Activated CD4-positive, alpha-beta memory T cell treated with anti-CD3 and anti-CD28 coated beads, Interleukin-2, amount 10 ng/mL, durations not matched to agents 7 days and 5 days (primary cell): ENCODE measurements at regions not wholly inside any gene's neighbourhood (a gene's known extent, or its start where the extent isn't known, plus 50 kb on each side); places are given as distances from the start of the nearest gene placed in this dataset.

Experiments
- CTCF ChIA-PET: fragments of 350-600 bp; sonication (Branson Sonifier 250); formaldehyde crosslinking; loops from one replicate; lab custom pipeline; 2021; ENCODE audit warnings: antibody characterized with exemption, inconsistent platforms; lab: Charles Lee
- POLR2A ChIA-PET: fragments of 350-600 bp; sonication (Branson Sonifier 250); formaldehyde crosslinking; loops from one replicate; lab custom pipeline; 2021; ENCODE audit warnings: antibody characterized with exemption; lab: Charles Lee
- DNase-seq: peaks from one replicate; pipeline ENCODE4 v3.0.0-alpha.2; 2020
- H3K27ac Mint-ChIP-seq: one replicate; pipeline ENCODE4 v1.8.0; 2021; ENCODE audit warnings: mild to moderate bottlenecking, mixed read lengths
- H3K27me3 Mint-ChIP-seq: one replicate; pipeline ENCODE4 v1.8.0; 2021; ENCODE audit warnings: mixed read lengths
- H3K36me3 Mint-ChIP-seq: one replicate; pipeline ENCODE4 v1.8.0; 2021; ENCODE audit warnings: low read depth, mixed read lengths
- H3K4me1 Mint-ChIP-seq: one replicate; pipeline ENCODE4 v1.8.0; 2021; ENCODE audit warnings: mixed read lengths
- H3K4me3 Mint-ChIP-seq: one replicate; pipeline ENCODE4 v1.8.0; 2021; ENCODE audit warnings: mild to moderate bottlenecking, mixed read lengths
- H3K9me3 Mint-ChIP-seq: one replicate; pipeline ENCODE4 v1.8.0; 2021; ENCODE audit warnings: mixed read lengths

DNA sequence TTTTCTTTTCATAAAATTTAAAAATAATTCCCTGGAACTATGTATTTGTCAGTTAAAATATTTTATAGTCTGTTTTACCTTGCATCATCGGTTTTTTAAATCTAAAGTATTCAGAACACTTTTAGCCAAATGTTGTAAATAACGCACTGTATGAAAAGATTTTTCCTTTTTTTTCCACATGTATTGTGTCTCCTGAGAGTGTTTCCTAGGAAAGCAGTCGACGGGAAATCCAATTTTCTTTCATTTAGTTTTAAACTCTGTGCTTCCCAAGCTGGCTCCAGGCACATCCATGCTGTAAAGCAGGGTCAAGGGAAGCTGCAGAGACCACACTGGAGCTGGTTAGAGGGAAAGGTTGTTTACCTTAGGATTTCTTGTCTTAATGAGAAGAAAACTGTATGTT, 1724.3 kb upstream of the TENM3 start:
- Mint-ChIP-seq H3K27ac (no peak overlapping the region), H3K4me3 (no peak overlapping the region), H3K9me3 (peaks cover 9% of the 10 kb centered on the region), H3K4me1 (no peaks in the 10 kb centered on the region), H3K27me3 (no peaks in the 10 kb centered on the region), H3K36me3 (no peaks in the 10 kb centered on the region)
- ChIA-PET CTCF (no interaction called here), POLR2A (no interaction called here)
- no peak for DNase-seq

DNA sequence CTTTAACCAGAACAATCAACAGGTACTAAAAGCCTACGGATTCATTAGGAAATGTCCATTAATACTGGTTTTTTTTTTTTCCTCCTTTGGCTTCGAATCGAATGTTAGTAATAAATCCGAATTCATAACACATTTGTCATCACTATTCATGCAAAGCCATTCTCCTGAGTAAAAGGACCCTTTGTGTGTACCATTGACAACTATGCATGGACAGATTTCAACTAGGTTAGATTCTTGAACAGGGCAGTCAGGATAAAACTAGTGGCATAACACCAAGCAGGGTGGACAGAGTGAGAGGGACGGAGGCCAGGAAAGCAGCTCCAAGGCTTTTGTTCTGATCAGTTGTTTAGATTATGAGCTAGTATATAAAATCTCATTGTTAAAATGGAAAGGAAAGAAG, 1722.0 kb upstream of the TENM3 start:
- H3K4me1 Mint-ChIP-seq: no peaks in the 10 kb centered on the region
- H3K9me3 Mint-ChIP-seq: peaks cover 2% of the 10 kb centered on the region
- no peak for DNase-seq
- no peaks in the 10 kb centered on the region for H3K36me3 Mint-ChIP-seq
- no peak overlapping the region for H3K4me3 Mint-ChIP-seq
- ChIA-PET CTCF (no interaction called here), POLR2A (no interaction called here)
- H3K27ac Mint-ChIP-seq: no peak overlapping the region
- H3K27me3 Mint-ChIP-seq: no peaks in the 10 kb centered on the region

DNA sequence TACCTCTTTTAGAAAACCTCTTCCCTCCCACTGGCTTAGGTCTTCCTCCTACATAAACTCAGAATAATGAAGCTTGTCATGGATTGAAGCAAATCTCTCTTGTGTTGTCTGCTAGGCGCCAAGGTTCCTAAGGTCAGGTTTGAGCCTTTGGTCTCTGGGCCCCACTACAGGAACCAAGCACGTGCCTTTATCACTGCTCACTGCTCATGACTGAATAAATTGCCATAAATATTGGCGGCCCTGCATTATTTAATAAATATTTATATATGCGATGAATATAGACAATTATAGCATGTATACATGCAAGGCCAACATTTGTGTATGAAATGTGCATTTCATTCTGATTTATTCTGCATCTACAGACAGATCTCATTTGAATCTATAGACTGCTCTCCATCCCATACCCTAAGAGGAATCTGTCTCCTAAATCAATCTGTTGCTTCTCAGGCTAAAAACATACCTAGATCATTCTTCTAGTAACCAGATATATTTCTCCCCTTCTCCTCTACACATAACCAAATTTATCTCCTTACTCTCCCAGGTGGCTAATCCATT, 1717.6 kb upstream of the TENM3 start:
- no peaks in the 10 kb centered on the region for H3K27me3 Mint-ChIP-seq
- no peaks in the 10 kb centered on the region for H3K4me1 Mint-ChIP-seq
- no peak for DNase-seq
- CTCF ChIA-PET: no interaction called here
- no peak overlapping the region for H3K4me3 Mint-ChIP-seq
- H3K27ac Mint-ChIP-seq: no peak overlapping the region
- POLR2A ChIA-PET: no interaction called here
- H3K9me3 Mint-ChIP-seq: peaks cover under 1% of the 10 kb centered on the region
- no peaks in the 10 kb centered on the region for H3K36me3 Mint-ChIP-seq

DNA sequence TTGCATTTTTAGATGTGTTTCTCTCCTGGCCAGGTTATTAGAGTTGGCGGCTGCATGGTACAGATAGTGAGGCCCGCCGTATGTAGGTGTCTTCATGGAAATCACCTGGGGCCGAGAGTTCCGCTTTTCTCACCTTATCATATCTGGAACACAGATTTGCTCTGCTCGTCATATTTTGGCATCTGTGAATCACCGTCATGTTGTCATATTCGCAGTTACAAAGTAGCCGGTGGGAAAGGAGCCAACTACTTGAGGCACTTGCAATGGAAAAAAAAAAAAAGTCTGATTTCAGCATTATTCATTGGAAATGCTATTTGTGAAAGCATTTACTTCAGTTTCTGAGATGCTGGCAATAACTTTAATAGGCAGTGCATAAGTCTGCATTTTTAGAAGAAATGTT, 1715.2 kb upstream of the TENM3 start:
- Mint-ChIP-seq H3K36me3 (no peaks in the 10 kb centered on the region), H3K27me3 (no peaks in the 10 kb centered on the region), H3K4me1 (no peaks in the 10 kb centered on the region), H3K4me3 (no peak overlapping the region), H3K9me3 (peaks cover 4% of the 10 kb centered on the region), H3K27ac (no peak overlapping the region)
- no peak for DNase-seq
- CTCF ChIA-PET: no interaction called here
- POLR2A ChIA-PET: no interaction called here

DNA sequence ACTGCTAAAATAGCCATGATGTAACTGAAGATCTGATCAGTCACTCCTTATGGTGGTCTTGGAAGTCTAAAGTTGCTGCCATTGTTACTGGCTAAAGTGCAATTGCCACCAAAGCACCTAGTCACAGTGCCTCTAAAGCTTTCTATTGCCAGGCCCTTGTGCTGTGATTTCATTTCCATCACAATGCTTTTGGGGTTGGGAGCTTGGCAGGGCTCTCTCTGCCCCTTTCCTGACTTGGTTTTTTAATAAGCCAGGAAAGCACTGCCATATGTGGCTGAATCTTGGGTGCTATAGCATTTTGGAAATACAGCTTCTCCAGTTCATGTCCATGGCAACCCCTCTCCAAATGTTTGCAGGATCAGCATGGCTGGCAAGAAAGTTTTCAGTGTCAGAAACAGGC, 1712.4 kb upstream of the TENM3 start:
- H3K4me3 Mint-ChIP-seq: no peak overlapping the region
- peaks cover 4% of the 10 kb centered on the region for H3K9me3 Mint-ChIP-seq
- H3K27me3 Mint-ChIP-seq: no peaks in the 10 kb centered on the region
- no peak for DNase-seq
- no peak overlapping the region for H3K27ac Mint-ChIP-seq
- ChIA-PET CTCF (no interaction called here), POLR2A (no interaction called here)
- H3K4me1 Mint-ChIP-seq: no peaks in the 10 kb centered on the region
- H3K36me3 Mint-ChIP-seq: no peaks in the 10 kb centered on the region

DNA sequence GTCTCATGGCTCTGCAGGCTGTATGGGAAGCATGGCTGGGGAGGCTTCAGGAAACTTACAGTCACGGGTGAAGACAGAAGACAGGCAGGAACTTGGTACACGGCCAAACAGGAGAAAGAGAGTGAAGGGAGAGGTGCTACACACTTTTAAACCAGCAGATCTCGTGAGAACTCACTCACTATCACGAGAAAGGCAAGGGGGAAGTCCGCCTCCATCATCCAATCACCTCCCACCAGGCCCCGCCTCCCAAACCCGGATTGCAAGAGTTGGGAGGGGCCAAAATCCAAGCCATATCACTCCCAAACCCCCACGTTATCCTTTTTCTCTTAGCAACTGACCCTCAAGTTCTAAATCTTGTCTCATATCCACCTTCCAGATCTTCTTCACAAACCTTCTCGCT, 1710.5 kb upstream of the TENM3 start:
- CTCF ChIA-PET: no interaction called here

DNA sequence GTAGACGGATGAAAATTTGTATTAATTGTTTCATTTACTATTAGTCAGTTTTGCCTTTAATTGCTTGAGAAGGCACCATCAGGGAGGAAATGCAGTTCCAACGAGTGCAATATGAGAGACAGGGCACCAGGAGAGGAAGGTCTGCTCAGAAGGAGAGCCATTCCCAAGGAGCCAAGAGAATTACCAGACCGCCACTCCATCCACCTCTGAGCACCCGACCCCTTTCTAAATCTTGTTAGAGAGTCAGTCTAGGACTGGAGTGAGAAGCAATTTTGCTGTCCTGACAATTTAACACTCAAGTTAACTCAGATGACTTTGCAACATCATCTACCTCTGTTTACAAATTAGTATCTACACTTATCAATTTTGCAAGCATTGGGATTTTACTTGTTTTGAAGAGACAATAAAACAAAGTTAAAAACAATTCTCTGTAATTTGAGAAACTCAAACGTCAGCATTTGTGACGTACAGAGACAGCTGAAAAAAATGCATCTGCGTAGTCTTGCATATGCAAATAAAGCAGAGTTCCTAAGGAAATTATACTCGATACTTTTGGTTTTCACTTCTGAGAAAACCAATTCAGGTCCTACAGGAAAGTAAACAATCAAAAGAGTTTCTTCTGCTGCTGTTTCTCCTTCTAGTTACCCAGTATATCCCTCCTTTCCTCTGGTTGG, 1704.7 kb upstream of the TENM3 start:
- H3K4me3 Mint-ChIP-seq: no peak overlapping the region
- H3K27ac Mint-ChIP-seq: no peak overlapping the region
- POLR2A ChIA-PET: no interaction called here
- CTCF ChIA-PET: no interaction called here
- DNase-seq: no peak
- H3K36me3 Mint-ChIP-seq: no peaks in the 10 kb centered on the region
- no peaks in the 10 kb centered on the region for H3K27me3 Mint-ChIP-seq
- peaks cover 2% of the 10 kb centered on the region for H3K9me3 Mint-ChIP-seq
- H3K4me1 Mint-ChIP-seq: no peaks in the 10 kb centered on the region

More for the DNA sequence above, 1710.5 kb upstream of the TENM3 start:
- Mint-ChIP-seq H3K27ac (no peak overlapping the region), H3K4me3 (no peak overlapping the region), H3K27me3 (no peaks in the 10 kb centered on the region), H3K9me3 (peaks cover 5% of the 10 kb centered on the region), H3K4me1 (no peaks in the 10 kb centered on the region), H3K36me3 (no peaks in the 10 kb centered on the region)
- DNase-seq: no peak
- POLR2A ChIA-PET: no interaction called here

DNA sequence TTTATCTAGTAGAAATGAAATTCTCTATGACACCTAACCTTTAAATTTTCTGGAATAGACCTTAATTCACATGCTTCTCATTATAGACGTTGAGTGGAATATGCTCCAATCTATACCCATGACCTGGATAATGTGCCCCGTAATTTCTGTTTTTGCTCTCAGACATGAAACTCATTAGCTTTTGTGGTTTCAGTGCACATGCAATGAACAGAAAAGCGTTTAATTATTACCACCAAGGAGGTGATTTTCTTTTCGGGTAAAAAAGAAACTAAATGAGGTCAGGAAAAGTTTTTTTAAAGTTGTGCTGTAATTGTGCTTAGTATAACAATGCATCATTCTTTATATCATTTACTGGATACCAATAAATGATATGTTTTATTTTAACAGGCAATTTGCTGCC, 1703.9 kb upstream of the TENM3 start:
- no peak overlapping the region for H3K27ac Mint-ChIP-seq
- CTCF ChIA-PET: no interaction called here
- POLR2A ChIA-PET: no interaction called here

DNA sequence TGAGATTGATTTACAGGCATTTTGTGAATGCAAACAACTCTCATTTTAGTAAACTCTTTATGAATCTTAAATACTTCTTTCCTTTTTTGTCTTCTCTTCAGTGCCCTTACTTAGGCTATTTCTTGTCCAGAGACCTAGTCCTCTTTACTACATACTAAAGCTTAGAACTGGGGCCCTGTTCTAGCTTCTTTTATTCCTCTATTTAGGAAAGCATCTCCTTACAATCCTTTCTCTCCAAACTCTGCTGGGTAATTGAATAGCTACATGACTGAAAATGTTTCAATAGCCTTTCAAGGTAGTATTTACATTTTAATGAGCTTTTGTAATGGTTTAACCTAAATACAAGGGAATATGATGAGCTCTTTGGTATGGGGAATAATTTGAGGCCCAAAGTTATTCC, 1701.5 kb upstream of the TENM3 start:
- Mint-ChIP-seq H3K9me3 (peaks cover 6% of the 10 kb centered on the region), H3K4me1 (no peaks in the 10 kb centered on the region), H3K36me3 (no peaks in the 10 kb centered on the region), H3K4me3 (no peak overlapping the region), H3K27ac (no peak overlapping the region), H3K27me3 (no peaks in the 10 kb centered on the region)
- ChIA-PET POLR2A (no interaction called here), CTCF (no interaction called here)
- no peak for DNase-seq

More for the DNA sequence above, 1703.9 kb upstream of the TENM3 start:
- Mint-ChIP-seq H3K4me3 (no peak overlapping the region), H3K36me3 (no peaks in the 10 kb centered on the region), H3K9me3 (peaks cover 2% of the 10 kb centered on the region), H3K4me1 (no peaks in the 10 kb centered on the region), H3K27me3 (no peaks in the 10 kb centered on the region)
- DNase-seq: no peak

DNA sequence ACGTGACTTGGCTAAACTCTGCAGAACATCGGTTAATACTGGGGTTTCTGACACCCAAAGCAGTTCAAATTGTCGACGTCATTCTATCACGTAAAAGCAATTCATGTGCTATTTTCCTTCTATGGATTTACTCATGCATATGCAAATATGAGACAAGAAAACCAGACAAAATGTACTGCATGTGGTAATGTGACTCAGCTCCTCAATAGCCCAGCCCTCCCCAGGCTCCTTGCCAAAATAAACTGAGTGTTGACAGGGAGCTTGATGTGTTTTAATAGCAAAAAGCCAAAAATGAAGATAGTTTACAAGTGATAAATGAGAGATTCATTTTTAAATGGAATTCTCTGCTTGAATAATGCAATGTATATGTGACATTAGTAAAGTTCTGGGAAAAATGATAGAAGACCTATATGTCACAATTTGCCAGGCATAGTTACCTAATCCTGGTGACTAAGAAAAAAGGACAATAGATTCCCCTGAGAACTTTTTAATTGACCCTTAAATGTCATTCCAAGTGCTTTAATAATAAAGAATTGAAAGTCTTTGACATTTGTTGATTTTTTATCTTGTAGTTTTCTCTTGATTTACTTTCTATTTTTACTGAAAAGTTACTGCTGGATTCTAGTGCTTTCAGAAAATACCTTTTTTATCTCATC, 1700.6 kb upstream of the TENM3 start:
- Mint-ChIP-seq H3K27me3 (no peaks in the 10 kb centered on the region), H3K36me3 (no peaks in the 10 kb centered on the region), H3K9me3 (peaks cover 8% of the 10 kb centered on the region), H3K27ac (no peak overlapping the region), H3K4me3 (no peak overlapping the region), H3K4me1 (no peaks in the 10 kb centered on the region)
- ChIA-PET POLR2A (no interaction called here), CTCF (no interaction called here)
- DNase-seq: no peak

DNA sequence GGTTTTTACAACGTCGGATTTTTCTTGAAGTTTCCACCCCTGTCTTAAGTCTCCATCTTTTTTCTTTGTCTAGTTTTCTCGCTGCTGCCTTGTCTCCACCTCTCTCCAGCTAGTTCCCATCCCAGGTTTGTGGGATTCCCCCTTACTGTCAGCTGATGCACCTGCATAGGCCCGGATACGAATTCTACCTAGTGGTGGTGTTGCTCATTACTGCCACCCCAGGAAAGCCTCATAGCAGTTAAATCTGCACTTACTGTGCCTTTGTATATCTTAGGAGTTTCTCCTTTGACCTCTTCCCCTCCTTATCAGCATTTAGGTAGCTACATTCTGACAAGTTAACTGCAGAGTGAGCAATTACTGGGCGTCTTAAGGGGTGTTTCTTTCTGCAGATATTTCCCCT, 1693.1 kb upstream of the TENM3 start:
- H3K36me3 Mint-ChIP-seq: no peaks in the 10 kb centered on the region
- H3K27me3 Mint-ChIP-seq: no peaks in the 10 kb centered on the region
- no peak overlapping the region for H3K4me3 Mint-ChIP-seq
- ChIA-PET CTCF (no interaction called here), POLR2A (no interaction called here)
- H3K4me1 Mint-ChIP-seq: no peaks in the 10 kb centered on the region
- H3K27ac Mint-ChIP-seq: no peak overlapping the region
- peaks cover 8% of the 10 kb centered on the region for H3K9me3 Mint-ChIP-seq
- DNase-seq: no peak

DNA sequence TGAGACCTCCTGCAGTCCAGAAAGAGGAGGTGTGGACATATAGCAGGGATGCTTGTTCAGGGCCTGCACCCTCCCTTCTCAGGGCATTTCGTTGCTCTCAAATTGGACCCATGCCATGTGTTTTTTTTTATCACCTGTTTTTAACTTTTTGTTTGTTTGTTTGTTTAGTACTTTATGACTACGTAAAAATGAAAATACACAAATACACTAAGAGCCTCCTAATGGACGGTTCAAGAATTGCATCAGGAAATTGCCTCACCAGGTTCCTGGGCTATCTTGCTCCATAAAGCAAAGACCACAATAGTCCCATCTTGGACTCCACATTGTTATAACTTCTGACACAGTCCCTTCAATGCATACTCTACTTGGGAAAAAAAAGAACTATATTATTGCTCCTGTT, 1685.9 kb upstream of the TENM3 start:
- POLR2A ChIA-PET: no interaction called here
- H3K27me3 Mint-ChIP-seq: no peaks in the 10 kb centered on the region
- H3K4me1 Mint-ChIP-seq: no peaks in the 10 kb centered on the region
- CTCF ChIA-PET: no interaction called here
- H3K36me3 Mint-ChIP-seq: no peaks in the 10 kb centered on the region
- no peaks in the 10 kb centered on the region for H3K9me3 Mint-ChIP-seq
- DNase-seq: no peak
- H3K27ac Mint-ChIP-seq: no peak overlapping the region
- H3K4me3 Mint-ChIP-seq: no peak overlapping the region

DNA sequence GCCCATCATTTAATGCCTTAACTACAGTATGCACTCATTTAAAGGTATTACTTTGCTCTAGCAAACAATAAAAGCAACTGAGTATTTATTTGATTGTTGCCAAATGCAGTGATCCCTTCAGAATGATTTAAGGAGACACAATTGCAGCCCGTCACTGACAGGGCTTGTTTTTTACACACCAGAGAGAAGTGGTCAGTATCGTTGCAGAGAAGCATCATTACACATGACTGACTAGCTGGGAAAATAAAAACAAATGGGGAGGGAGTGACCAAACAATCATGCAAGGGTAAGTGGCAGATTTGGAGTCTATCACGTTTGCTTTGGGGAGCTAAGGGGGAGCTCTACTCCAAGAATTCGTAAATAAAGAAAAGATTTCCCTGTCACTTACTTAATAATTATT, 1685.3 kb upstream of the TENM3 start:
- Mint-ChIP-seq H3K9me3 (no peaks in the 10 kb centered on the region), H3K4me3 (no peak overlapping the region), H3K4me1 (no peaks in the 10 kb centered on the region), H3K27me3 (no peaks in the 10 kb centered on the region), H3K36me3 (no peaks in the 10 kb centered on the region), H3K27ac (no peak overlapping the region)
- ChIA-PET CTCF (no interaction called here), POLR2A (no interaction called here)
- DNase-seq: no peak

DNA sequence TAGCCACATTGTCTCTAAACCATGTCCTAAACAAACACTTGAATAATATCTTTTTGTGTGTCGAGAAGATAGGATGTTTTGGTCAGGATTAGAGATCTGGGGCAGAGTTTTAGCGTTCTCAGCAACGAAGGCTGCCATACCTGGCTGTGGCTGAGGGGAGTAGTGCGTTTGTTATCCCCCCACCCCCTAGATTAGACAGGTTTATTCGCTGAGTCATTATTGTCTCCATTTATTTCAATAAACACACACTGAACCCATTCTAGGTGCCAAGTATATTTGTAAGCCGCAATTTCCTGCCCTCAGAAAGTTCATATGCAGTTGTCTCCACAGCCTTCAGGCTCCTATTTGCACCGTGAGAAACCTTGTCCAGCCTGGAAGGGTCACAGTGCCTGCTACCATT, 1684.8 kb upstream of the TENM3 start:
- H3K9me3 Mint-ChIP-seq: no peaks in the 10 kb centered on the region

More for the DNA sequence above, 1684.8 kb upstream of the TENM3 start:
- no peak for DNase-seq
- no peak overlapping the region for H3K4me3 Mint-ChIP-seq
- H3K4me1 Mint-ChIP-seq: no peaks in the 10 kb centered on the region
- ChIA-PET POLR2A (no interaction called here), CTCF (no interaction called here)
- no peaks in the 10 kb centered on the region for H3K36me3 Mint-ChIP-seq
- no peaks in the 10 kb centered on the region for H3K27me3 Mint-ChIP-seq
- no peak overlapping the region for H3K27ac Mint-ChIP-seq
